K562 (cell line): ENCODE measurements at regions not wholly inside any gene's neighbourhood (a gene's known extent, or its start where the extent isn't known, plus 50 kb on each side); places are given as distances from the start of the nearest gene placed in this dataset.

Experiments
- ATF1 ChIP-seq, 2 experiments: fragments of 450-650 bp in 1 of 2; IDR thresholded peaks; 2 replicates each; pipeline ENCODE4 v1.6.1; 2016; ENCODE audit warnings: missing compliant biosample characterization in 1 of 2, missing genetic modification characterization in 1 of 2
- JUND ChIP-seq, 2 experiments: IDR thresholded peaks; 2 replicates in 1 of 2; 3 replicates in 1 of 2; pipeline ENCODE4 v1.6.1; 2011; ENCODE audit warnings: borderline replicate concordance in 2 of 2, low read depth in 2 of 2, low read length in 2 of 2, improper control_type of control experiment in 1 of 2, missing biosample characterization in 1 of 2, missing genetic modification characterization in 1 of 2, missing genetic modification reagents in 1 of 2
- NFRKB ChIP-seq: fragments of 450-650 bp; IDR thresholded peaks from 2 replicates; pipeline ENCODE4 v1.6.1; 2016; ENCODE audit warnings: low read depth
- TEAD1 ChIP-seq, 2 experiments: fragments of 450-650 bp in 1 of 2; sonication (generic) in 1 of 2; formaldehyde crosslinking; IDR thresholded peaks; 2 replicates each; pipeline versions ENCODE4 v1.4.0 to v1.8.0; 2020 to 2022; ENCODE audit warnings: mild to moderate bottlenecking in 2 of 2, missing genetic modification reagents in 1 of 2
- TF ChIP-seq, protein P1 (sequence below): fragments of 250-450 bp; sonication (Bioruptor Pico); IDR thresholded peaks from 2 replicates; pipeline ENCODE4 v1.5.1; 2021; ENCODE audit warnings: mild to moderate bottlenecking

GRCh38 chr18:29430416-29430815 is 1253.5 kb upstream of the CDH2 start:
- TF ChIP-seq NFRKB (no peak), JUND (IDR thresholded peaks at IDR 0.05; ENCODE audit: borderline replicate concordance, low read depth, low read length) (no peak), JUND (tag; IDR thresholded peaks at IDR 0.05; ENCODE audit: borderline replicate concordance, low read depth, low read length) (no peak), ATF1 (CRISPR knock-in tag; IDR thresholded peaks at IDR 0.05) (no peak), ATF1 (tag; IDR thresholded peaks at IDR 0.05) (no peak), TEAD1 (CRISPR knock-in tag; IDR thresholded peaks at IDR 0.05) (no peak)
- TF ChIP-seq, protein P1, sequence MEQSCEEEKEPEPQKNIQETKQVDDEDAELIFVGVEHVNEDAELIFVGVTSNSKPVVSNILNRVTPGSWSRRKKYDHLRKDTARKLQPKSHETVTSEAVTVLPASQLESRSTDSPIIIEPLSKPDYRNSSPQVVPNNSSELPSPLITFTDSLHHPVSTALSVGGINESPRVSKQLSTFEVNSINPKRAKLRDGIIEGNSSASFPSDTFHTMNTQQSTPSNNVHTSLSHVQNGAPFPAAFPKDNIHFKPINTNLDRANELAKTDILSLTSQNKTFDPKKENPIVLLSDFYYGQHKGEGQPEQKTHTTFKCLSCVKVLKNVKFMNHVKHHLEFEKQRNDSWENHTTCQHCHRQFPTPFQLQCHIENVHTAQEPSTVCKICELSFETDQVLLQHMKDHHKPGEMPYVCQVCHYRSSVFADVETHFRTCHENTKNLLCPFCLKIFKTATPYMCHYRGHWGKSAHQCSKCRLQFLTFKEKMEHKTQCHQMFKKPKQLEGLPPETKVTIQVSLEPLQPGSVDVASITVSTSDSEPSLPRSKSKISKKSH, result no peak
